GM18505 (cell line): ENCODE measurements at regions not wholly inside any gene's neighbourhood (a gene's known extent, or its start where the extent isn't known, plus 50 kb on each side); places are given as distances from the start of the nearest gene placed in this dataset.

Experiments used
- ATAC-seq: cut with Tn5 transposase; IDR thresholded peaks from one replicate; pipeline ENCODE4 v1.9.1; 2021; ENCODE audit not compliant: unreplicated experiment
- POLR2A ChIP-seq: IDR thresholded peaks from 4 replicates; pipeline ENCODE4 v1.6.1; 2011; ENCODE audit warnings: borderline replicate concordance; ENCODE audit not compliant: insufficient read depth, insufficient read length; ENCODE audit errors: extremely low read depth

GRCh38 chr5:6262651-6263363, 115.5 kb downstream of the MED10 start:
- ATAC-seq = no peak
- TF ChIP-seq POLR2A = no peak

GRCh38 chr5:6261668-6262067, 116.7 kb downstream of the MED10 start:
- TF ChIP-seq POLR2A = no peak
- no peak for ATAC-seq

GRCh38 chr5:6261256-6261655, 117.1 kb downstream of the MED10 start:
- no peak for TF ChIP-seq POLR2A
- ATAC-seq = no peak

GRCh38 chr5:6260846-6261245, 117.5 kb downstream of the MED10 start:
- ATAC-seq = no peak
- TF ChIP-seq POLR2A = no peak

- ATAC-seq = no peak
Measured at GRCh38 chr5:6256901-6257300, 121.4 kb downstream of the MED10 start.

GRCh38 chr5:6255956-6256355, 122.4 kb downstream of the MED10 start:
- TF ChIP-seq POLR2A = no peak
- no peak for ATAC-seq

More at GRCh38 chr5:6256901-6257300, 121.4 kb downstream of the MED10 start:
- no peak for TF ChIP-seq POLR2A

- TF ChIP-seq POLR2A = no peak
- ATAC-seq = no peak
Measured at GRCh38 chr5:6253846-6254245, 124.5 kb downstream of the MED10 start.

GRCh38 chr5:6253281-6253680, 125.1 kb downstream of the MED10 start:
- no peak for ATAC-seq
- no peak for TF ChIP-seq POLR2A

GRCh38 chr5:6252581-6252980, 125.8 kb downstream of the MED10 start:
- ATAC-seq = no peak
- no peak for TF ChIP-seq POLR2A

GRCh38 chr5:6251565-6252102, 126.7 kb downstream of the MED10 start:
- TF ChIP-seq POLR2A = no peak
- ATAC-seq = no peak

- no peak for ATAC-seq
- TF ChIP-seq POLR2A = no peak
Measured at GRCh38 chr5:6250121-6250520, 128.2 kb downstream of the MED10 start.

GRCh38 chr5:6248132-6248531, 130.2 kb downstream of the MED10 start:
- no peak for ATAC-seq
- TF ChIP-seq POLR2A = no peak

GRCh38 chr5:6246820-6247437, 131.4 kb downstream of the MED10 start:
- no peak for TF ChIP-seq POLR2A
- ATAC-seq = no peak

GRCh38 chr5:6244339-6244714, 134.0 kb downstream of the MED10 start:
- ATAC-seq = no peak
- no peak for TF ChIP-seq POLR2A
